Stomach (tissue), 4 donors: ENCODE measurements at regions not wholly inside any gene's neighbourhood (a gene's known extent, or its start where the extent isn't known, plus 50 kb on each side); places are given as distances from the start of the nearest gene placed in this dataset.

Source experiments
- EP300 ChIP-seq: sonication (generic); formaldehyde crosslinking; IDR thresholded peaks from one replicate; pipeline ENCODE4 v1.6.1; 2017; ENCODE audit warnings: antibody characterized with exemption
- POLR2A ChIP-seq, 4 donors: fragments of 450-650 bp; IDR thresholded peaks; one replicate each; pipeline ENCODE4 v1.6.1; 2016; ENCODE audit warnings: antibody characterized with exemption in 4 of 4, control low read depth in 2 of 4, mild to moderate bottlenecking in 1 of 4, moderate library complexity in 1 of 4
- TF ChIP-seq, protein P1 (sequence below), 7 experiments: fragments of 450-650 bp in 4 of 7; fragments of 200-600 bp in 3 of 7; sonication (generic) in 3 of 7; IDR thresholded peaks; one replicate each; pipeline ENCODE4 v1.5.1; 2016 to 2019; ENCODE audit warnings: antibody characterized with exemption in 7 of 7, control low read depth in 2 of 7, mild to moderate bottlenecking in 1 of 7

DNA sequence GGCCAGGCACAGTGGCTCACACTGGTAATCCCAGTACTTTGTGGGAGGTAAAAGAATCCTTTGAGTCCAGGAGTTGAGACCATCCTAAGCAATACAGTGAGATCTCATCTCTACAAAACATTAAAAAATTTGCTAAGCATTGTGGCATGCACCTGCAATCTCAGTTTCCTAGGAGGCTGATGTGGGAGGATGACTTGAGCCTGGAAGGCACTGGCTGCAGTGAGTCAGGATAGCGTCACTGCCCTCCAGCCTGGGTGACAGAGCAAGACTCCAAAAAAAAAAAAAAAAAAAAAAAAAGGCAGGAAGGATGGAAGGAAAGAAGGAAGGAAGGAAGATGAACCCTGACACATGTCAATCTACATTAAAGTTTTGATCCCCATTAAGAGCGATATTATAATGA is 1452.2 kb upstream of the ACO1 start:
- TF ChIP-seq, protein P1, sequence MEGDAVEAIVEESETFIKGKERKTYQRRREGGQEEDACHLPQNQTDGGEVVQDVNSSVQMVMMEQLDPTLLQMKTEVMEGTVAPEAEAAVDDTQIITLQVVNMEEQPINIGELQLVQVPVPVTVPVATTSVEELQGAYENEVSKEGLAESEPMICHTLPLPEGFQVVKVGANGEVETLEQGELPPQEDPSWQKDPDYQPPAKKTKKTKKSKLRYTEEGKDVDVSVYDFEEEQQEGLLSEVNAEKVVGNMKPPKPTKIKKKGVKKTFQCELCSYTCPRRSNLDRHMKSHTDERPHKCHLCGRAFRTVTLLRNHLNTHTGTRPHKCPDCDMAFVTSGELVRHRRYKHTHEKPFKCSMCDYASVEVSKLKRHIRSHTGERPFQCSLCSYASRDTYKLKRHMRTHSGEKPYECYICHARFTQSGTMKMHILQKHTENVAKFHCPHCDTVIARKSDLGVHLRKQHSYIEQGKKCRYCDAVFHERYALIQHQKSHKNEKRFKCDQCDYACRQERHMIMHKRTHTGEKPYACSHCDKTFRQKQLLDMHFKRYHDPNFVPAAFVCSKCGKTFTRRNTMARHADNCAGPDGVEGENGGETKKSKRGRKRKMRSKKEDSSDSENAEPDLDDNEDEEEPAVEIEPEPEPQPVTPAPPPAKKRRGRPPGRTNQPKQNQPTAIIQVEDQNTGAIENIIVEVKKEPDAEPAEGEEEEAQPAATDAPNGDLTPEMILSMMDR (IDR thresholded peaks at IDR 0.05): no peak
- TF ChIP-seq POLR2A (IDR thresholded peaks at IDR 0.05) (no peak), EP300 (no peak)
